ENCODE measurements at regions not wholly inside any gene's neighbourhood (a gene's known extent, or its start where the extent isn't known, plus 50 kb on each side); places are given as distances from the start of the nearest gene placed in this dataset.

GRCh38 chr22:48523761-48524160, 1303.9 kb downstream of the BRD1 start:
- no peaks in the 10 kb centered on the region for H4K20me1 ChIP-seq (ENCODE audit: insufficient read depth, low read length, poor library complexity, severe bottlenecking)
- H3K4me1 ChIP-seq (ENCODE audit: insufficient read depth, low read length, poor library complexity, severe bottlenecking), result no peaks in the 10 kb centered on the region
- no peaks in the 10 kb centered on the region for H3K9me2 ChIP-seq (replicated peaks; ENCODE audit: low read depth, low read length)
- H3K36me3 ChIP-seq (ENCODE audit: insufficient read depth, low read length), result no peaks in the 10 kb centered on the region
- no peak overlapping the region for H3K9ac ChIP-seq (ENCODE audit: low read depth, low read length, poor library complexity, severe bottlenecking)
- TF ChIP-seq, protein P1, sequence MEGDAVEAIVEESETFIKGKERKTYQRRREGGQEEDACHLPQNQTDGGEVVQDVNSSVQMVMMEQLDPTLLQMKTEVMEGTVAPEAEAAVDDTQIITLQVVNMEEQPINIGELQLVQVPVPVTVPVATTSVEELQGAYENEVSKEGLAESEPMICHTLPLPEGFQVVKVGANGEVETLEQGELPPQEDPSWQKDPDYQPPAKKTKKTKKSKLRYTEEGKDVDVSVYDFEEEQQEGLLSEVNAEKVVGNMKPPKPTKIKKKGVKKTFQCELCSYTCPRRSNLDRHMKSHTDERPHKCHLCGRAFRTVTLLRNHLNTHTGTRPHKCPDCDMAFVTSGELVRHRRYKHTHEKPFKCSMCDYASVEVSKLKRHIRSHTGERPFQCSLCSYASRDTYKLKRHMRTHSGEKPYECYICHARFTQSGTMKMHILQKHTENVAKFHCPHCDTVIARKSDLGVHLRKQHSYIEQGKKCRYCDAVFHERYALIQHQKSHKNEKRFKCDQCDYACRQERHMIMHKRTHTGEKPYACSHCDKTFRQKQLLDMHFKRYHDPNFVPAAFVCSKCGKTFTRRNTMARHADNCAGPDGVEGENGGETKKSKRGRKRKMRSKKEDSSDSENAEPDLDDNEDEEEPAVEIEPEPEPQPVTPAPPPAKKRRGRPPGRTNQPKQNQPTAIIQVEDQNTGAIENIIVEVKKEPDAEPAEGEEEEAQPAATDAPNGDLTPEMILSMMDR (conservative IDR thresholded peaks at IDR 0.05; ENCODE audit: low read length), result no peak
- no peak for TF ChIP-seq EZH2phosphoT487 (IDR thresholded peaks at IDR 0.05; ENCODE audit: borderline replicate concordance)
- no peak overlapping the region for H2AFZ ChIP-seq (ENCODE audit: low read length)
- no peaks in the 10 kb centered on the region for H3K79me2 ChIP-seq (ENCODE audit: insufficient read depth, low read length)
- peaks cover 3% of the 10 kb centered on the region; the same call in 1 of the 2 replicates for H3K9me3 ChIP-seq (ENCODE audit: insufficient read depth, low read depth, low read length)
- H3F3A ChIP-seq (ENCODE audit: low read depth), result no peaks in the 10 kb centered on the region
- no peak overlapping the region for H3K4me2 ChIP-seq (ENCODE audit: low read depth, low read length, poor library complexity, severe bottlenecking)
- no peaks in the 10 kb centered on the region for H3K27me3 ChIP-seq (ENCODE audit: insufficient read depth, low read length, poor library complexity, severe bottlenecking)
- H3K4me3 ChIP-seq (ENCODE audit: low read length, poor library complexity, severe bottlenecking), result no peak overlapping the region

DNA sequence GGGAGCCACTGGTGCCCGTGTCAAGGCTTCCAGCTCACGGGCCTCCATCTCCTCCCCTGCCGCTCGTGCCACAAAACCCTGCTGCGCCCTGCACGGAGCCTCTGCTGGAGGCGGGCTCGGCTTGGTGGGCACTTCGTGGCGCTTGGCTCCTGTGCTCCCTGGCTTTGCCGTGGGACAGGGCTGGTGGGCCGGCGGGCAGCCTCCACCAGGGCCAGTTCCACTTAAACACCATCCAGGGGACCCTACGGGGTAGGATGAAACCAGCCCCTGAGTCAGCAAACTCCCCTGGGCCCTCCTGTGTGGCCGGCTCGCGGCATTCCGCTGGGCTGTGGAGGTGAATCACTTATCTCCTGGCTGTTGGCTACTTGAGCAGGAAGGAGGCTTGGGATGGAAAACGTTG, 1304.6 kb downstream of the BRD1 start:
- H2AFZ ChIP-seq (ENCODE audit: low read length), result no peak overlapping the region
- no peaks in the 10 kb centered on the region for H3K27me3 ChIP-seq (ENCODE audit: insufficient read depth, low read length, poor library complexity, severe bottlenecking)
- no peak for TF ChIP-seq EZH2phosphoT487 (IDR thresholded peaks at IDR 0.05; ENCODE audit: borderline replicate concordance)
- TF ChIP-seq, protein P1 (conservative IDR thresholded peaks at IDR 0.05; ENCODE audit: low read length), result no peak
- H3K9me3 ChIP-seq (ENCODE audit: insufficient read depth, low read depth, low read length), result peaks cover 3% of the 10 kb centered on the region; the same call in 1 of the 2 replicates
- no peak overlapping the region for H3K4me2 ChIP-seq (ENCODE audit: low read depth, low read length, poor library complexity, severe bottlenecking)
- H3K9ac ChIP-seq (ENCODE audit: low read depth, low read length, poor library complexity, severe bottlenecking), result no peak overlapping the region
- no peaks in the 10 kb centered on the region for H3K9me2 ChIP-seq (replicated peaks; ENCODE audit: low read depth, low read length)
- H3K79me2 ChIP-seq (ENCODE audit: insufficient read depth, low read length), result no peaks in the 10 kb centered on the region
- H4K20me1 ChIP-seq (ENCODE audit: insufficient read depth, low read length, poor library complexity, severe bottlenecking), result no peaks in the 10 kb centered on the region
- H3K36me3 ChIP-seq (ENCODE audit: insufficient read depth, low read length), result no peaks in the 10 kb centered on the region
- no peak overlapping the region for H3K4me3 ChIP-seq (ENCODE audit: low read length, poor library complexity, severe bottlenecking)
- no peaks in the 10 kb centered on the region for H3F3A ChIP-seq (ENCODE audit: low read depth)
- no peaks in the 10 kb centered on the region for H3K4me1 ChIP-seq (ENCODE audit: insufficient read depth, low read length, poor library complexity, severe bottlenecking)

- Histone ChIP-seq H3K9me2 (replicated peaks; ENCODE audit: low read depth, low read length) (no peaks in the 10 kb centered on the region), H3K79me2 (ENCODE audit: insufficient read depth, low read length) (no peaks in the 10 kb centered on the region), H3F3A (ENCODE audit: low read depth) (no peaks in the 10 kb centered on the region), H3K4me3 (ENCODE audit: low read length, poor library complexity, severe bottlenecking) (no peak overlapping the region), H2AFZ (ENCODE audit: low read length) (no peak overlapping the region), H3K9me3 (ENCODE audit: insufficient read depth, low read depth, low read length) (peaks cover 3% of the 10 kb centered on the region; the same call in 1 of the 2 replicates), H3K27me3 (ENCODE audit: insufficient read depth, low read length, poor library complexity, severe bottlenecking) (no peaks in the 10 kb centered on the region), H3K4me2 (ENCODE audit: low read depth, low read length, poor library complexity, severe bottlenecking) (no peak overlapping the region), H4K20me1 (ENCODE audit: insufficient read depth, low read length, poor library complexity, severe bottlenecking) (no peaks in the 10 kb centered on the region), H3K9ac (ENCODE audit: low read depth, low read length, poor library complexity, severe bottlenecking) (no peak overlapping the region), H3K4me1 (ENCODE audit: insufficient read depth, low read length, poor library complexity, severe bottlenecking) (no peaks in the 10 kb centered on the region), H3K36me3 (ENCODE audit: insufficient read depth, low read length) (no peaks in the 10 kb centered on the region)
- TF ChIP-seq, protein P1 (conservative IDR thresholded peaks at IDR 0.05; ENCODE audit: low read length), result no peak
- no peak for TF ChIP-seq EZH2phosphoT487 (IDR thresholded peaks at IDR 0.05; ENCODE audit: borderline replicate concordance)
Measured at GRCh38 chr22:48522271-48522670, 1305.4 kb downstream of the BRD1 start.
